ENCODE measurements at regions not wholly inside any gene's neighbourhood (a gene's known extent, or its start where the extent isn't known, plus 50 kb on each side); places are given as distances from the start of the nearest gene placed in this dataset.

DNA sequence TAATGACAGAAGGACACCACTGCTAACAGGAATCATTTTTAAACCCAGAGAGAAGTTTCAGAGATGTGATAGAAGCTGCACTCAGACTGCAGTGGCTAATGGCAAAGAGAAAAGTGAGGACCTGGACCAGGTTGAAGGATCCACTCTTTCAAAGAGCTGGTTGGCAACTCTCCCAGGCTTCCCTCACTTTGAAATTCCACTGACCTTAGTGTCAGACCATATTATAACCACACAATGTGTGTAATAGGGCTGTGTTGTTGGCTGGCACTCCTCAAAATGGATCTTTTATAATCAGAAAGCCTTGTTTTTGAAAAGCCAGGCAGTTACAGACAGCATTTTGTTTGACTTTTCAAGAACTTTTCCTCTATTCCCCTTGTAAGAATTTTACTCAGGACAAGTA, 280.7 kb downstream of the PRELID2 start:
- TF ChIP-seq OSR1 (CRISPR knock-in tag; IDR thresholded peaks at IDR 0.05) (no peak), CSDC2 (CRISPR knock-in tag; IDR thresholded peaks at IDR 0.05) (no peak), CREB5 (CRISPR knock-in tag; IDR thresholded peaks at IDR 0.05; ENCODE audit: low read depth) (no peak), TOX (CRISPR knock-in tag; IDR thresholded peaks at IDR 0.05; ENCODE audit: borderline replicate concordance) (no peak), CSRNP3 (CRISPR knock-in tag; IDR thresholded peaks at IDR 0.05) (no peak), GLIS3 (CRISPR knock-in tag; IDR thresholded peaks at IDR 0.05) (no peak), ISL1 (CRISPR knock-in tag; IDR thresholded peaks at IDR 0.05) (no peak), BACH2 (CRISPR knock-in tag; IDR thresholded peaks at IDR 0.05; ENCODE audit: borderline replicate concordance) (no peak), ZFP3 (CRISPR knock-in tag; IDR thresholded peaks at IDR 0.05) (no peak), ZC3H10 (CRISPR knock-in tag; IDR thresholded peaks at IDR 0.05) (no peak), ARNTL (CRISPR knock-in tag; IDR thresholded peaks at IDR 0.05; ENCODE audit: borderline replicate concordance, low read depth) (no peak)
- peak; percentile 92 for ATAC-seq

DNA sequence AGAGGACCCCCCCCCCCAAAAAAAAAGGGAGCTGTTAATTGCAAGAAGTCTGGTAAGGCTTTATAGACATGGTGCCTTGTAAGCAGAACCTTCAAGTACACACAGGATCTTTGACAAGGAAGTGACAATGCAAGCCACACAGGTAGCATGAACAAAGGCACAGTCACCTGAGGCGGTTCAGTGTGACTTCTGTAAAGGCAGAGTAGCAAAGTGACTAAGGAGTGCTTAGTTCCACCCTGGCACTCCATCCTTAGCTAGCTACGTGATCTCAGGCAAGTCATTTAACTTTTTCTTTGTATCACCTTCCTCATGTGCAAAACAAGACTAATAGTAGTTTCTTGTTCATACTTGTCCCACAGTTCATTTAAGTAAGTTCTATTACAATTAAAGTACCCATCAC, 282.0 kb downstream of the PRELID2 start:
- TF ChIP-seq BACH2 (CRISPR knock-in tag; IDR thresholded peaks at IDR 0.05; ENCODE audit: borderline replicate concordance) (no peak), CSDC2 (CRISPR knock-in tag; IDR thresholded peaks at IDR 0.05) (no peak), ESRRG (CRISPR knock-in tag; IDR thresholded peaks at IDR 0.05) (no peak), ZNF8 (CRISPR knock-in tag; IDR thresholded peaks at IDR 0.05) (no peak), ARNTL (CRISPR knock-in tag; IDR thresholded peaks at IDR 0.05; ENCODE audit: borderline replicate concordance, low read depth) (no peak), OSR1 (CRISPR knock-in tag; IDR thresholded peaks at IDR 0.05) (no peak), ZC3H10 (CRISPR knock-in tag; IDR thresholded peaks at IDR 0.05) (no peak), CREB5 (CRISPR knock-in tag; IDR thresholded peaks at IDR 0.05; ENCODE audit: low read depth) (no peak), PATZ1 (CRISPR knock-in tag; IDR thresholded peaks at IDR 0.05; ENCODE audit: borderline replicate concordance) (no peak), PPARA (CRISPR knock-in tag; IDR thresholded peaks at IDR 0.05; ENCODE audit: borderline replicate concordance) (no peak)
- TF ChIP-seq, protein P1, sequence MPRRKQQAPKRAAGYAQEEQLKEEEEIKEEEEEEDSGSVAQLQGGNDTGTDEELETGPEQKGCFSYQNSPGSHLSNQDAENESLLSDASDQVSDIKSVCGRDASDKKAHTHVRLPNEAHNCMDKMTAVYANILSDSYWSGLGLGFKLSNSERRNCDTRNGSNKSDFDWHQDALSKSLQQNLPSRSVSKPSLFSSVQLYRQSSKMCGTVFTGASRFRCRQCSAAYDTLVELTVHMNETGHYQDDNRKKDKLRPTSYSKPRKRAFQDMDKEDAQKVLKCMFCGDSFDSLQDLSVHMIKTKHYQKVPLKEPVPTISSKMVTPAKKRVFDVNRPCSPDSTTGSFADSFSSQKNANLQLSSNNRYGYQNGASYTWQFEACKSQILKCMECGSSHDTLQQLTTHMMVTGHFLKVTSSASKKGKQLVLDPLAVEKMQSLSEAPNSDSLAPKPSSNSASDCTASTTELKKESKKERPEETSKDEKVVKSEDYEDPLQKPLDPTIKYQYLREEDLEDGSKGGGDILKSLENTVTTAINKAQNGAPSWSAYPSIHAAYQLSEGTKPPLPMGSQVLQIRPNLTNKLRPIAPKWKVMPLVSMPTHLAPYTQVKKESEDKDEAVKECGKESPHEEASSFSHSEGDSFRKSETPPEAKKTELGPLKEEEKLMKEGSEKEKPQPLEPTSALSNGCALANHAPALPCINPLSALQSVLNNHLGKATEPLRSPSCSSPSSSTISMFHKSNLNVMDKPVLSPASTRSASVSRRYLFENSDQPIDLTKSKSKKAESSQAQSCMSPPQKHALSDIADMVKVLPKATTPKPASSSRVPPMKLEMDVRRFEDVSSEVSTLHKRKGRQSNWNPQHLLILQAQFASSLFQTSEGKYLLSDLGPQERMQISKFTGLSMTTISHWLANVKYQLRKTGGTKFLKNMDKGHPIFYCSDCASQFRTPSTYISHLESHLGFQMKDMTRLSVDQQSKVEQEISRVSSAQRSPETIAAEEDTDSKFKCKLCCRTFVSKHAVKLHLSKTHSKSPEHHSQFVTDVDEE (CRISPR knock-in tag; IDR thresholded peaks at IDR 0.05): no peak

DNA sequence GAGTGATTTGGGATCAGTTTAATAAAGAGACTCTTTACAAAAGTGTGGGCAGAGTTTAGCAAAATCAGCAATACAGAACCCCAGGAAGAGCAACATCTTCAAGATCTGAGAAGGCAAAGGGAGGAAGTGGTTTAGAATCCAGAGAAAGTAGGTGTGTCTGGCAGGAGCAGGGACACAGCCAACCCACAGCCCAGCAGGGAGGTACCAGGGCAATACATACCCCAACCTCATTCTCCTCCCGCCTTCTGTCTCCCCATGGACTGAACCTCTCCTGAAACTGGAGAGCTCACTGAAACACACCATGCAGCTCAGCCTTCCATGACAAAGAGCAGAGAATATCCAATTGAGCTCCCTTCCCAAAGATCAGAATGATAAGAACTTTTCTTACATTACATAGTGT, 283.4 kb downstream of the PRELID2 start:
- TF ChIP-seq ZNF8 (CRISPR knock-in tag; IDR thresholded peaks at IDR 0.05) (no peak), ZFP3 (CRISPR knock-in tag; IDR thresholded peaks at IDR 0.05) (no peak), SNAI2 (CRISPR knock-in tag; IDR thresholded peaks at IDR 0.05) (no peak), TCF4 (CRISPR knock-in tag; IDR thresholded peaks at IDR 0.05; ENCODE audit: borderline replicate concordance) (no peak), ZC3H10 (CRISPR knock-in tag; IDR thresholded peaks at IDR 0.05) (no peak), PATZ1 (CRISPR knock-in tag; IDR thresholded peaks at IDR 0.05; ENCODE audit: borderline replicate concordance) (no peak), ISL1 (CRISPR knock-in tag; IDR thresholded peaks at IDR 0.05) (no peak), CSDC2 (CRISPR knock-in tag; IDR thresholded peaks at IDR 0.05) (no peak), ZFP30 (CRISPR knock-in tag; IDR thresholded peaks at IDR 0.05) (no peak), OSR1 (CRISPR knock-in tag; IDR thresholded peaks at IDR 0.05) (no peak), ZNF70 (CRISPR knock-in tag; IDR thresholded peaks at IDR 0.05) (no peak), RARB (CRISPR knock-in tag; IDR thresholded peaks at IDR 0.05) (no peak), GLIS3 (CRISPR knock-in tag; IDR thresholded peaks at IDR 0.05) (no peak), CSRNP3 (CRISPR knock-in tag; IDR thresholded peaks at IDR 0.05) (no peak), ESRRG (CRISPR knock-in tag; IDR thresholded peaks at IDR 0.05) (no peak), ZNF565 (CRISPR knock-in tag; conservative IDR thresholded peaks at IDR 0.05; ENCODE audit: low read depth) (no peak), TOX (CRISPR knock-in tag; IDR thresholded peaks at IDR 0.05; ENCODE audit: borderline replicate concordance) (no peak)
- TF ChIP-seq, protein P2, sequence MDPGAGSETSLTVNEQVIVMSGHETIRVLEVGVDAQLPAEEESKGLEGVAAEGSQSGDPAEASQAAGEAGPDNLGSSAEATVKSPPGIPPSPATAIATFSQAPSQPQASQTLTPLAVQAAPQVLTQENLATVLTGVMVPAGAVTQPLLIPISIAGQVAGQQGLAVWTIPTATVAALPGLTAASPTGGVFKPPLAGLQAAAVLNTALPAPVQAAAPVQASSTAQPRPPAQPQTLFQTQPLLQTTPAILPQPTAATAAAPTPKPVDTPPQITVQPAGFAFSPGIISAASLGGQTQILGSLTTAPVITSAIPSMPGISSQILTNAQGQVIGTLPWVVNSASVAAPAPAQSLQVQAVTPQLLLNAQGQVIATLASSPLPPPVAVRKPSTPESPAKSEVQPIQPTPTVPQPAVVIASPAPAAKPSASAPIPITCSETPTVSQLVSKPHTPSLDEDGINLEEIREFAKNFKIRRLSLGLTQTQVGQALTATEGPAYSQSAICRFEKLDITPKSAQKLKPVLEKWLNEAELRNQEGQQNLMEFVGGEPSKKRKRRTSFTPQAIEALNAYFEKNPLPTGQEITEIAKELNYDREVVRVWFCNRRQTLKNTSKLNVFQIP (CRISPR knock-in tag; IDR thresholded peaks at IDR 0.05; ENCODE audit: borderline replicate concordance, low read depth): no peak
- no peak for ATAC-seq

More for the DNA sequence above, 282.0 kb downstream of the PRELID2 start:
- no peak for ATAC-seq
